ENCODE measurements at regions not wholly inside any gene's neighbourhood (a gene's known extent, or its start where the extent isn't known, plus 50 kb on each side); places are given as distances from the start of the nearest gene placed in this dataset.

DNA sequence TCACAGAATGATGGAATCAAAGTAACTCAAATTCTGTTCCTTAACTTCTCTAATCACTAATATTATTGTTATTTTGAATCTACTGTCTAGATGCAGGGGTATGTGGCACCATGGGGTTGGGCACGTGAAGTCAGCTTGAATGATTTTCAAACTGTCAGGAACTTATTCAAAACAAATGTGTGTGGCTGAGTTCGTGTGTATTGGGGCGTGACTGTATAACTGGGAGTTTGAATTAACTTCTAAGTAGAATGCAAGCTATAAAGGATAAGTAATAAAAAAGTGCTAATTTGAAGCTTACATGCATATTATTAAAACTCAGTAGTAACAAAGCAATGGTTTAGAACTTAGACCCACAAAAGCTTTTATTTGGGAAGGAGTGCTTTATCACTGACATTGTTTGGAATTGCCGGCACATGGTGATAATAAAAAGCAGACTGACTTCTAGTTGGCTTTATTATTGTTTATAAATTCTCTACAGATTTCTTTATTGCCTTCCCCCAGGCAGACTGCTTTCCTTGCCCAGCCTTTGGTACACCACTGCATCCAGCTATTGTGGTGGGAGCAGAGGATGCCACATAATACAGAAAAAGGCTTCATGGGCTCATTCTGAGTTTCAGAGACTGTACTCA, 84.3 kb downstream of the TENT5C start:
- Mint-ChIP-seq H3K27me3 (peaks cover 12% of the 10 kb centered on the region), H3K36me3 (ENCODE audit: low read depth) (no peaks in the 10 kb centered on the region), H3K4me3 (no peak overlapping the region), H3K4me1 (no peaks in the 10 kb centered on the region), H3K9me3 (ENCODE audit: low read depth) (no peaks in the 10 kb centered on the region), H3K27ac (no peak overlapping the region)
- ATAC-seq: no peak
- intact Hi-C loops (cut with DNase I, micrococcal nuclease): no loop called here
- ChIA-PET POLR2A (no interaction called here), CTCF (interaction anchor here (0.7 kb wide), 1 partner anchor 155 kb away, joined by 4 read pairs; no protein-coding TSS in a partner anchor)
- no peak for DNase-seq

DNA sequence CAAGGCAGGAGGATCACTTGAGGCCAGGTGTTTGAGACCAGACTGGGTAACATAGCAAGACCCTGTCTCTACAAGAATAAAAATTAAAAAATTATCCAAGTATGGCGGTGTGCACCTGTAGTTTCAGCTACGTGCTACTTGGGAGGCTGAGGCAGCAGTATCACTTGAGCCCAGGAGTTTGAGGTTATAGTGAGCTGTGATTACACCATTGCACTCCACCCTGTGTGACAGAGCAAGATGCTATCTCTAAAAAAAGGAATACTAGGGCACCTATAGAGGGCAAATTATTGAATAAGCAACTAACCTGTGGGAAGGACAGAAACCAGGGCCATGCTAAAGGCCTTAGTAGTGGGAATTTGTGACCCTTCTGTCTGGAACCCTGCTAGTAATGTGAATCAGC, 86.1 kb downstream of the TENT5C start:
- Mint-ChIP-seq H3K27ac (no peak overlapping the region), H3K36me3 (ENCODE audit: low read depth) (no peaks in the 10 kb centered on the region), H3K4me1 (no peaks in the 10 kb centered on the region), H3K9me3 (ENCODE audit: low read depth) (no peaks in the 10 kb centered on the region), H3K27me3 (peaks cover 14% of the 10 kb centered on the region), H3K4me3 (no peak overlapping the region)
- ChIA-PET CTCF (interaction anchor here (0.6 kb wide), 1 partner anchor 415 kb away, joined by 3 read pairs; no protein-coding TSS in a partner anchor), POLR2A (no interaction called here)
- ATAC-seq (no peak), DNase-seq (no peak)
- intact Hi-C loops (cut with DNase I, micrococcal nuclease): no loop called here

- H3K4me3 Mint-ChIP-seq: no peak overlapping the region
- no peak overlapping the region for H3K27ac Mint-ChIP-seq
- H3K4me1 Mint-ChIP-seq: no peaks in the 10 kb centered on the region
- no peaks in the 10 kb centered on the region for H3K36me3 Mint-ChIP-seq (ENCODE audit: low read depth)
- no peaks in the 10 kb centered on the region for H3K9me3 Mint-ChIP-seq (ENCODE audit: low read depth)
- intact Hi-C loops (cut with DNase I, micrococcal nuclease): no loop called here
- ChIA-PET CTCF (interaction anchor here (1.0 kb wide), 1 partner anchor 20 kb away, joined by 3 read pairs; no protein-coding TSS in a partner anchor), POLR2A (no interaction called here)
- peaks cover 10% of the 10 kb centered on the region for H3K27me3 Mint-ChIP-seq
- DNase-seq (no peak), ATAC-seq (no peak)
Observed at GRCh38 chr1:117694543-117694942, 88.7 kb downstream of the TENT5C start.

DNA sequence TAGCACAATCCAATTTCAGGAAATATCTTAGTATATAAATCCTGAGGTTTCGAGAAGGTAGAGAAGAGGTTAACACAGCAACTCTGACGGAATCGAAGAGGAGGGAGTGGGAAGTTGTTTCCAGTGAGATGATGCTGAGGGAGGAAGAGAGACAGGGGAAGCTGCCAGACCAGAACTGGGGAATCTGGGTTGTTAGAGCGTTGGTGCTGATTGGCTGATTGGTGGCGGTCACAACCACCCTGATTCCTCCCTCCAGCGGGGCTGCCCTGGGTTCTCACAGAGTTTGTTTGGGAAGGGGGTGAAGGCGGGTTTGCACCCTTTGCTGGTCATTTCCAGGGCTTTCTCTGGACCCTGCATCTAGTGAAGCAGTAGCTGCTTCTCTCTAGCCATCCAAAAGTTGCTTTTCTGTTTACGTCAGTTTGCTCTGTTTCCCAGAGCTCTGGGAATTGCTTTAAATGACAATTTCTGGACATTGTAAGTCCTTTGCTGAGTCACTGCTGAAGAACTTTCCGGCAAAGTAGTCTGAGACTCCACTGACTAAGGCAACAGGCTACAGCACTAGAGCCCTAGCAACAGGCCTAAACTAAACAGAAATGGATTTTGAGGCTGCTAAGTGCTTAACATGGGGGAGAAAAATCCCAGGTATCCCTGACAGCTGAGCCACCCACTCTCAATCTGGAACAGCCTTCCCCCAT, 90.1 kb downstream of the TENT5C start:
- ChIA-PET POLR2A (no interaction called here), CTCF (interaction anchor here (0.6 to 3.8 kb wide), 4 partner anchors 22 to 1122 kb away, joined by 3 to 17 read pairs (median 4); no protein-coding TSS in a partner anchor)
- intact Hi-C loops (cut with DNase I, micrococcal nuclease): no loop called here
- ATAC-seq: no peak
- Mint-ChIP-seq H3K36me3 (ENCODE audit: low read depth) (no peaks in the 10 kb centered on the region), H3K27me3 (peaks cover 9% of the 10 kb centered on the region), H3K9me3 (ENCODE audit: low read depth) (no peaks in the 10 kb centered on the region), H3K27ac (no peak overlapping the region), H3K4me3 (no peak overlapping the region), H3K4me1 (no peaks in the 10 kb centered on the region)
- no peak for DNase-seq

GRCh38 chr1:117696561-117696960, 90.7 kb downstream of the TENT5C start:
- DNase-seq: no peak
- Mint-ChIP-seq H3K27me3 (peaks cover 9% of the 10 kb centered on the region), H3K9me3 (ENCODE audit: low read depth) (no peaks in the 10 kb centered on the region), H3K4me3 (no peak overlapping the region), H3K36me3 (ENCODE audit: low read depth) (no peaks in the 10 kb centered on the region), H3K27ac (no peak overlapping the region), H3K4me1 (no peaks in the 10 kb centered on the region)
- ChIA-PET POLR2A (no interaction called here), CTCF (interaction anchor here (0.6 to 3.8 kb wide), 4 partner anchors 32 to 1122 kb away, joined by 3 to 17 read pairs (median 3); no protein-coding TSS in a partner anchor)
- intact Hi-C loops (cut with DNase I, micrococcal nuclease): no loop called here
- no peak for ATAC-seq

GRCh38 chr1:117697220-117697781, 91.5 kb downstream of the TENT5C start:
- H3K27ac Mint-ChIP-seq: no peak overlapping the region
- CTCF ChIA-PET: interaction anchor here (0.6 to 3.8 kb wide), 5 partner anchors 32 to 134 kb away, joined by 3 to 17 read pairs (median 5); no protein-coding TSS in a partner anchor
- intact Hi-C loops (cut with DNase I, micrococcal nuclease): no loop called here
- POLR2A ChIA-PET: no interaction called here
- H3K9me3 Mint-ChIP-seq (ENCODE audit: low read depth): no peaks in the 10 kb centered on the region
- no peaks in the 10 kb centered on the region for H3K4me1 Mint-ChIP-seq
- DNase-seq (no peak), ATAC-seq (no peak)
- no peaks in the 10 kb centered on the region for H3K36me3 Mint-ChIP-seq (ENCODE audit: low read depth)
- H3K27me3 Mint-ChIP-seq: peaks cover 9% of the 10 kb centered on the region
- no peak overlapping the region for H3K4me3 Mint-ChIP-seq

- H3K9me3 Mint-ChIP-seq (ENCODE audit: low read depth): no peaks in the 10 kb centered on the region
- intact Hi-C loops (cut with DNase I, micrococcal nuclease): no loop called here
- ChIA-PET POLR2A (no interaction called here), CTCF (interaction anchor here (0.8 to 3.8 kb wide), 4 partner anchors 16 to 200 kb away, joined by 3 to 17 read pairs (median 8); no protein-coding TSS in a partner anchor)
- peaks cover 4% of the 10 kb centered on the region for H3K4me1 Mint-ChIP-seq
- DNase-seq: no peak
- ATAC-seq: no peak
- H3K36me3 Mint-ChIP-seq (ENCODE audit: low read depth): no peaks in the 10 kb centered on the region
- H3K4me3 Mint-ChIP-seq: no peak overlapping the region
- H3K27ac Mint-ChIP-seq: no peak overlapping the region
- H3K27me3 Mint-ChIP-seq: peaks cover 11% of the 10 kb centered on the region
Observed at GRCh38 chr1:117698398-117699160, 92.7 kb downstream of the TENT5C start.

- ChIA-PET CTCF (interaction anchor here (1.0 kb wide), 1 partner anchor 165 kb away, joined by 4 read pairs; no protein-coding TSS in a partner anchor), POLR2A (no interaction called here)
- H3K9me3 Mint-ChIP-seq (ENCODE audit: low read depth): peaks cover 2% of the 10 kb centered on the region
- peaks cover 10% of the 10 kb centered on the region for H3K27me3 Mint-ChIP-seq
- H3K4me1 Mint-ChIP-seq: peaks cover 4% of the 10 kb centered on the region
- H3K27ac Mint-ChIP-seq: no peak overlapping the region
- ATAC-seq (no peak), DNase-seq (no peak)
- no peaks in the 10 kb centered on the region for H3K36me3 Mint-ChIP-seq (ENCODE audit: low read depth)
- intact Hi-C loops (cut with DNase I, micrococcal nuclease): no loop called here
- H3K4me3 Mint-ChIP-seq: no peak overlapping the region
Observed at GRCh38 chr1:117699953-117700352, 94.1 kb downstream of the TENT5C start.

DNA sequence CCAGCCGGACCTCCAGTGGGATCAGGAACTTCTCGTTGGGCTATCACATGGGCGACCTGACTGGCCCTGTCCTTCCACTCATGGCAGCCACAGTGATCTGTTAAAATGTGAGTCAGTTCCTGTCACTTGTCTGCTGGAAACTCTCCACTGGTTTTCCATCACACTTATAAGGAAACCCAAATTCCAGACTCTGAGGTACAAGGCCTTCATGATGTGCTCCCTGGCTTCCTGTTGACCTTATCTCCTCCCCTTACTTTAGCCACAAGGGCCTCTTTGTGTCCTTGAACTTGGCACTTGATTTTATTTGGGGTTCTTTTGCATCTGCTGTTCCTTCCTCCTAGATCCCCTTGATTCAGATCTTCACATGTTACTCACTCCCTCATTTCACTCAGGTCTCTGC, 96.8 kb downstream of the TENT5C start:
- ChIA-PET CTCF (interaction anchor here (1.5 kb wide), 1 partner anchor 51 kb away, joined by 5 read pairs; no protein-coding TSS in a partner anchor), POLR2A (no interaction called here)
- Mint-ChIP-seq H3K4me3 (no peak overlapping the region), H3K9me3 (ENCODE audit: low read depth) (peaks cover 2% of the 10 kb centered on the region), H3K27ac (peak overlapping the region; percentile 34), H3K36me3 (ENCODE audit: low read depth) (no peaks in the 10 kb centered on the region), H3K27me3 (peaks cover 18% of the 10 kb centered on the region), H3K4me1 (peaks cover 4% of the 10 kb centered on the region)
- DNase-seq (no peak), ATAC-seq (no peak)
- intact Hi-C loops (cut with DNase I, micrococcal nuclease): no loop called here

DNA sequence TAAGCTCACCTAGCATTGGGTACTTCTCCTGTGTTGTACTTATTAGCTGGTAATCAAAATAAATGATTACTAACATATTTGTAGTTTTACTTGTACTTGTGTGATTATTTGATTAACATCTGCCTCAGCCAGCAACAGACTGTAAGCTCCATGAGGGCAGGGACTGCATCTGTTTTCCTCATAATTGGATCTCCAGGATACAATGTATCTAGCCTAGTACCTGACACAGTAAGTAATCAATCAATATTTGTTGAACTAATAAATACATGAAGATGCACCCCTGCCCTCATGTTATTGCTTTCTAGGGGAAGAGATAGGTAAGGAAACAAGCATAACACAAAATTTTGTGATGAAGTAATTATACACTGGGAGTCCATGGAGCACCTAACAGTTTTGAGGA, 101.5 kb downstream of the TENT5C start:
- intact Hi-C loops (cut with DNase I, micrococcal nuclease): no loop called here
- Mint-ChIP-seq H3K4me3 (no peak overlapping the region), H3K4me1 (peaks cover 4% of the 10 kb centered on the region), H3K9me3 (ENCODE audit: low read depth) (peaks cover 2% of the 10 kb centered on the region), H3K27ac (no peak overlapping the region), H3K27me3 (peaks cover 16% of the 10 kb centered on the region), H3K36me3 (ENCODE audit: low read depth) (no peaks in the 10 kb centered on the region)
- POLR2A ChIA-PET: no interaction called here
- ATAC-seq (no peak), DNase-seq (no peak)
- CTCF ChIA-PET: interaction anchor here (1.3 kb wide), 1 partner anchor 47 kb away, joined by 3 read pairs; no protein-coding TSS in a partner anchor

Data from activated CD4-positive, alpha-beta T cell treated with anti-CD3 and anti-CD28 coated beads for 36 hours (primary cell).